Peyer's patch (tissue), 4 donors: ENCODE measurements at regions not wholly inside any gene's neighbourhood (a gene's known extent, or its start where the extent isn't known, plus 50 kb on each side); places are given as distances from the start of the nearest gene placed in this dataset.

Experiments used
- POLR2A ChIP-seq, 2 donors: fragments of 450-650 bp; IDR thresholded peaks; one replicate each; pipeline ENCODE4 v1.5.1; 2017; ENCODE audit warnings: antibody characterized with exemption in 2 of 2, mild to moderate bottlenecking in 2 of 2, moderate library complexity in 2 of 2
- TF ChIP-seq, protein P1 (sequence below), 6 experiments: fragments of 450-650 bp in 4 of 6; fragments of 200-600 bp in 2 of 6; sonication (generic) in 1 of 6; IDR thresholded peaks; one replicate each; pipeline ENCODE4 v1.5.1; 2017 to 2019; ENCODE audit warnings: antibody characterized with exemption in 6 of 6, mild to moderate bottlenecking in 3 of 6, moderate library complexity in 1 of 6

DNA sequence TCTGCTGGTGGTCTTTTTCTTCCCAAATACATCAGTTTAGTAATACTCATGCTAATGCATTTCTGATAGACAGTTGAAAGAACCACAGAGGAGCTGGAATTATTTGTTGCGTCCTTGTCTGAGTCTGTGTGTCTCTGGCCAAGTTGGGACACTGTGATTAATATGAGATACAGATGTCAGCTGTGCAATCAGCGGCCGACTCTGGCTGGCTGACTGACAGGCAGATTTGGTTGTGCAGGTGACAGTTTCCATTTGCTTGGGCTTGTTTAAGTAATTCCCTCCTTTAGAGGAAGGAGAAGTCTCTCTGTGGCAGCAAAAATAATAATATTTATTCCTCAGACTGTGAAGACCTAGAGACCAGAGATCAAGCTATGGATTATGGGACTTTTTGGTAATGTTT, 176.2 kb upstream of the CHRM2 start:
- TF ChIP-seq, protein P1, sequence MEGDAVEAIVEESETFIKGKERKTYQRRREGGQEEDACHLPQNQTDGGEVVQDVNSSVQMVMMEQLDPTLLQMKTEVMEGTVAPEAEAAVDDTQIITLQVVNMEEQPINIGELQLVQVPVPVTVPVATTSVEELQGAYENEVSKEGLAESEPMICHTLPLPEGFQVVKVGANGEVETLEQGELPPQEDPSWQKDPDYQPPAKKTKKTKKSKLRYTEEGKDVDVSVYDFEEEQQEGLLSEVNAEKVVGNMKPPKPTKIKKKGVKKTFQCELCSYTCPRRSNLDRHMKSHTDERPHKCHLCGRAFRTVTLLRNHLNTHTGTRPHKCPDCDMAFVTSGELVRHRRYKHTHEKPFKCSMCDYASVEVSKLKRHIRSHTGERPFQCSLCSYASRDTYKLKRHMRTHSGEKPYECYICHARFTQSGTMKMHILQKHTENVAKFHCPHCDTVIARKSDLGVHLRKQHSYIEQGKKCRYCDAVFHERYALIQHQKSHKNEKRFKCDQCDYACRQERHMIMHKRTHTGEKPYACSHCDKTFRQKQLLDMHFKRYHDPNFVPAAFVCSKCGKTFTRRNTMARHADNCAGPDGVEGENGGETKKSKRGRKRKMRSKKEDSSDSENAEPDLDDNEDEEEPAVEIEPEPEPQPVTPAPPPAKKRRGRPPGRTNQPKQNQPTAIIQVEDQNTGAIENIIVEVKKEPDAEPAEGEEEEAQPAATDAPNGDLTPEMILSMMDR (IDR thresholded peaks at IDR 0.05), result no peak
- TF ChIP-seq POLR2A (IDR thresholded peaks at IDR 0.05), result no peak
